NCI-H2107 treated with DMSO at 0.1 percent for 48 hours (cell line): ENCODE measurements at regions not wholly inside any gene's neighbourhood (a gene's known extent, or its start where the extent isn't known, plus 50 kb on each side); places are given as distances from the start of the nearest gene placed in this dataset.

Source experiments
- DNase-seq: peaks from one replicate; lab custom pipeline; 2025; ENCODE audit not compliant: unreplicated experiment; lab: John Stamatoyannopoulos, UW

GRCh38 chr5:3030511-3031165, 279.2 kb upstream of the IRX2 start:
- DNase-seq, result no peak

GRCh38 chr5:3029396-3029795, 277.9 kb upstream of the IRX2 start:
- DNase-seq, result no peak

DNA sequence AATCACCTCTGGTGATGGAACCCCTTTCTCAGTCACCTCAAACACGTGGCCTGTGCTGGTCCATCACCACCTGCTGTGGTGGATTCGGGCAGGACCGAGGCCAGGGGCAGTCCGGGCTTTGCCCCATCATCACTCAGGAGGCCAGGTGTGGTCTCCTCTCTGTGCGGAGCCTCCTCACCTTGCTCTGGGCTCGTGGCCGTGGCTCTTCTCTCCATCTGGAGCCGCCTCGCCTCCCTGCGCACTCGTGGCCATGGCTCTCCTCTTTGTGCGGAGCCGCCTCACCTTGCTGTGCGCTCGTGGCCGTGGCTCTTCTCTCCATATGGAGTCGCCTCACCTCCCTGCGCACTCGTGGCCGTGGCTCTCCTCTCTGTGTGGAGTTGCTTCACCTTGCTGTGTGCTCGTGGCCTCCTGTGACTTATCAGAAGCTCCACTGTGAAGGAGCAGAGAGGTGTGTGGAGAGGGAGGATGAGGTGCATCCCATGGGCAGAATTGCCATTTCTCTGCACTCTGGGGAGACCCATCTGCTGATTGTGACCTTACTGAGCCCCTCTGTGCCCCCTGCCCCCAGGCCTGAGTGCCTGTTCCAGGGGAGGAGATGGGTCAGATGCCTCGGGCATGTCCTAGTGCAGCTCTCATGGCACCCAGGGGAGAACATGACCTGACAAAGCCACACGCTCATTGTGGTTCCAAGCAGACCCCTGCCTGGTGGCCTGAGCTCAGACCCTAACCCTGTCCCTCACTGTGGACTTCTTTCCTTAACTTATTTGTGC, 276.6 kb upstream of the IRX2 start:
- DNase-seq, result no peak

- DNase-seq, result no peak
Observed at GRCh38 chr5:3027185-3027865, 275.8 kb upstream of the IRX2 start.

DNA sequence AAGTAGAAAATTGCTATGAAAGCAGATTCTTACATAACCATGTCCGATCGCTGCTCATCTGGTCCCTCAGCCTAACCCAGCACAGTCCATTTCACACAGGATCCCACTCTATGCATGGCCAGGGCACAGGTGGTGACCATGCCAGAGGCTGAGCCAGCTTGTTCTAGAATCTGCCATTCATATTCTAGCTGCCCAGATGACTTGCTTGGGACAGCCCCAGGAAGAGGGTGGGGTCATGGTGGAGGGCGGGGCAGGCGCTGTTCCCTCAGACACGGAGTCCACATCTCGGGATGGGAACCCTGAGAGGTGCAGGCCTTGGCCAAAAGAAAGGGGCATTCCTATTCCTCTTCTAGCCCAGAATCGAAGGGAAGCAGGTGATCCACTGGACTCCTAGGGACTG, 275.2 kb upstream of the IRX2 start:
- DNase-seq, result no peak

GRCh38 chr5:3026099-3026498, 274.6 kb upstream of the IRX2 start:
- no peak for DNase-seq

DNA sequence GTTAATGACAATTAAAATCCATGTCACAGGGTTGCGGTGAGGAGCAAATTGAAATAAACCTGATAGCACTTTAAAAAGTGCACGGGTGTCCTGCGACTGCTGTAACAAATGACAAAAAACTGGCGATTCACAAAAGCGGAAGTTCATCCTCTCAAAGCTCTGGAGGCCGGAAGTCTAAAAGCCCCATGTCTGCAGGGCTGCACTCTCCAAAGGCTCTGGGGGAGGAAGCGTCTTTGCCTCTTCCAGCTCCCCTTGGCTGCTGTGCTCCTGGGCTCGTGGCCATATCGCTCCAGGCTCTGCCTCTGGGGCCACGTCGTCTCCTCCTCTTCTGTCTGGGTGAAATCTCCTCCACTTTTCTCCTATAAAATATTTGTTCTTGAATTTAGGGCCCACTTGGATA, 273.9 kb upstream of the IRX2 start:
- no peak for DNase-seq

- DNase-seq, result no peak
Observed at GRCh38 chr5:3024976-3025375, 273.5 kb upstream of the IRX2 start.

- DNase-seq, result no peak
Observed at GRCh38 chr5:3024554-3024953, 273.1 kb upstream of the IRX2 start.

DNA sequence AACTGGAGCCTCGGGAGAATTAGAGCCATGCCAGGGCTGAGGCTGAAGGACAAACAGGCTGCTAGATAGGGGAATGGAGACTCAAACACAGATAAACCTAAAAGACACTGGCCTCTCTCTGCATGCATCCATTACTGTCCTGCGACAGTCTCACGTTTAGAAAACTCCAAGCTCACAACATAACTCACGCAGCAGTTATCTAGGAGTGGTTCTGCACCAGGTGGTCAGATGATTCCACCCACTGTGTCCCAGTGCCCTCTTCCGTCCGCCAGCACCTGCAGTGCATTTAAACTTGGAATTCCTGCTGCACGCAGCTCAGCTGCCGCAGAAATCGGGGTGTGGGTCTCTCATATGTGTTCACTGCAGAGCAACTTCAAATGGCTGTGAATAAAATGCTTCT, 272.6 kb upstream of the IRX2 start:
- DNase-seq, result no peak

DNA sequence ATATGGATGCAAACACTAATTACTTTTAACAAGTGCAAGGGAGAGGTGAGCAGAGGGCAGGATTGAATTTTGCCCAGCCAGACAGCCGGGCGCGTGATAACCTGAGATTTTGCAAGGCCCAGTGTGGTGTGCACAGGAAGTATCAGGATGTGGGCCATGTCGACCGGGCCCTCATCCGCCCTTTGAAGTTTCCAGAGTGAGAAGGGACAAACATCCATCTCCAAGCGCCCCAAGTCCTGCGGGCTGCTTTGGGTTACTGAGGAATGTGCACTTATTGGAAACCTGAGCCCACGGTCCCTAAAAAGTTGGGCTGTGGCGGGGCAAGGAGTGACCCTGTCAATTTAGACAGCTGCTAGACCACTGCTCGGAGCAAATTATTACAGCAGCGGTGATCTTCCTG, 272.2 kb upstream of the IRX2 start:
- DNase-seq, result no peak

DNA sequence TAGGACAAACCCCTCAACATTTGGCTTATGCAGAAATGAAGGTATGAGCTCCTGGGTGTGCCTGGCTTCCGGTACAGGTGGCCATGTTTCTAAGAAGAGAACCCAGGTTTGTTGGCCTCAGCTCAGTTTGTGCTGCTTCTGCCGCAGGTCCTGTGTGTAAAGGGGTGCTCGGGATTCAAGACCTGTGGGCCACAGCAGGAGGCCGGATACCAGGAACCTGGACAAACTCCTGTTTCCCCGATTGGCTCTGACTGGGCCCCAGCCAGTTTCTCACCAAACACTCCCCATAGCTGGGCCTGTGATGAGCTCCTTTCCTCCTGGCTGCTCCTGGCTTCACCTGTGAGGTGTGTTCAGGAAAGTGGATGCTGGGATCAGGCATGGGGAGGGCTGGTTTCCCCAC, 271.2 kb upstream of the IRX2 start:
- DNase-seq, result no peak

DNA sequence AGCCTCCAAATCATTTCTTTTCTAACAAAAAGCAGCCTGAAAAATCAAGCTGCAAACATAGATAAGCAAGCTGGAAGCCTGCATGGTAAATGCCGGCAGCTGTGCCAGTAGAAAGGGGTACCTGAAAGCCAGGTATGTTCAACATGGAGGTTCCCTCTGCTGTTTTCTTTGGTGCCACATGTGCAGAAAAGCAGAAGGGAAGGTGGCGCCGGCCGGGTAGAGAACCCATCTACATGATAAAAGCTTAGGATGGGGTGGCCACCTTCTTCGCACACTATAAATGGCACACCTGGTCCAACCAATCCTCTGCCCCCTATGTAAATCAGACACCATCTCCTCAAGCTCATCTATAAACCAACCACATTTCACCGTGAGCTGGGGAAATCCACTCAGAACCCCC, 268.9 kb upstream of the IRX2 start:
- no peak for DNase-seq

DNA sequence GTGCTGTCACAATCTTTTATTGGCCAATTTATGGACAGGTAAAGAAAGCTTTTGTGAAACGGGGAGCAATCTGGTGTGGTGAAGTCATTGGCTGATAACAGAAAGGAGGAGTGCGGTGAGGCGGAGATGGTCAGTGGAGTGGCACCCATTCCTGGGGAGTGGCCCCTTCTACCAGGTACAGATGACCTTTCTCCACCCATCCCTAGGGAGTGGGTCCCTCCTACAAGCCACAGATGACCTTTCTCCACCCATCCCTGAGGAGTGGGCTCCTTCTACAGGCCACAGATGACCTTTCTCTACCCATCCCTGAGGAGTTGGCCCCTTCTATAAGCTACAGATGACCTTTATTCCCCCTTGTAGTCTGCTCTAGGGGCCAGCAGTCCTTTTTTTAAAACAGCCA, 267.6 kb upstream of the IRX2 start:
- no peak for DNase-seq

- DNase-seq, result no peak
Observed at GRCh38 chr5:3011764-3012017, 260.2 kb upstream of the IRX2 start.

- no peak for DNase-seq
Observed at GRCh38 chr5:3010953-3011763, 259.7 kb upstream of the IRX2 start.

- no peak for DNase-seq
Observed at GRCh38 chr5:3010301-3010952, 258.9 kb upstream of the IRX2 start.

- no peak for DNase-seq
Observed at GRCh38 chr5:3009605-3010004, 258.1 kb upstream of the IRX2 start.

DNA sequence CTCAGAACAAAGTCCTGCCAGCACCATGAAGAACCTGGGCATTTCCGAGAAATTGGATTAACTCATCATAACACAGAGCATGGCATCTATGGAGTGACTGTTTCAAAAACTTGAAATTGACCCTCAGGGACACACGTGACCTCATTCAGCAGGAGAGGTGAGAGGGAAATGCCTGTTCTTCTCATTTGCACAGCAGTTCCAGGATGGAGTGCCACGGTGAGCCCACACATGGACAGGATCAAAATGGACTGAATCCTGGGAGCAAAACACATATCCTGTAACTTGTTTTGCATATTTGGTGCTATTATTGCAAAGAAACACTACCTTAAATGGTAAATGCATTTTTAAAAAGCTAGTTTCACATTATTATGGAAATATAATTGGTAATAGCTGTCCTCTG, 256.1 kb upstream of the IRX2 start:
- DNase-seq, result no peak

- DNase-seq, result no peak
Observed at GRCh38 chr5:3006961-3007551, 255.6 kb upstream of the IRX2 start.

DNA sequence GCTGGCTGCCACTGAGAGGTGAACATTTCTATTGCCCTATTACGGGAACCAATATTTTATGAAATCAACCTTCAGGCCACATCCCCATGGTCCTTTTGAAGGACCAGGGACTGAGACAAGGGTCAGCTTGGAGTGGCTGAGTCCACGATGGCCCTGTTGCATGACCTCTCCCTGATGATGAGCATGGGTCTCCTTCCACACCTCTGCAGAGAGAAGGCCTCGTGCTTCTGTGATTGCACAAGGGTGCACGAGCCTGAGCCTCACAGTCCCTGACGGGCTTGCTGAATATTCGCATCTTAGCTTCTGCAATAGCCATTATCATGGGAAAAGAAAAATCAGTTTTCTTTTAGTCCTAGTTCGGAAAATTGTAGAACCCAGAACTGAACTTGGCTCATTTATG, 255.0 kb upstream of the IRX2 start:
- DNase-seq, result no peak
